ENCODE measurements at regions not wholly inside any gene's neighbourhood (a gene's known extent, or its start where the extent isn't known, plus 50 kb on each side); places are given as distances from the start of the nearest gene placed in this dataset.

DNA sequence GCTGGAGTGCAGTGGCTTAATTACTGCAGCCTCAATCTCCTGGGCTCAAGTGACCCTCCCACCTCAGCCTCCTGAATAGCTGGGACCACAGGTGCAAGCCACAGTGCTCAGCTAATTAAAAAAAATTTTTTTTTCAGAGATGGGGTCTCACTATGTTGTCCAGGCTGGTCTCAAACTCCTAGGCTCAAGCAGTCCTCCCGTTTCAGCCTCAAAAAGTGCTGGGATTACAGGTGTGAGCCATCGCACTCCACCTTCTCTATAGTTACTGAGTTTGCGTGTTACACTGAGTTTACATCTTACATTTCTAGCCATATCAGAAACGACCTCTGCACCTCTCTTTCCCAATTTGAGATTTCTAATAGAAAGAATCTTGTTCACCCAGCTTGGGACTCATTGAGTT, 53.6 kb upstream of the EML4 start:
- TF ChIP-seq CTCF (conservative IDR thresholded peaks at IDR 0.05) = no peak
- TF ChIP-seq EZH2 (IDR thresholded peaks at IDR 0.05; ENCODE audit: low read depth) = no peak
